Activated B cell treated with CpG ODN at 0.5 μM for 24 hours (primary cell): ENCODE measurements at regions not wholly inside any gene's neighbourhood (a gene's known extent, or its start where the extent isn't known, plus 50 kb on each side); places are given as distances from the start of the nearest gene placed in this dataset.

Experiments used
- ATAC-seq: fragments of 200-7000 bp; cut with Tn5 transposase; one replicate; pipeline ENCODE4 v1.10.0; 2021; ENCODE audit warnings: low read depth, mild to moderate bottlenecking, moderate library complexity
- CTCF ChIA-PET: fragments of 350-600 bp; sonication (Branson Sonifier 250); formaldehyde crosslinking; loops from one replicate; lab custom pipeline; 2021; ENCODE audit warnings: antibody characterized with exemption; lab: Charles Lee
- POLR2A ChIA-PET: fragments of 350-600 bp; sonication (Branson Sonifier 250); formaldehyde crosslinking; loops from one replicate; lab custom pipeline; 2021; ENCODE audit warnings: antibody characterized with exemption; lab: Charles Lee
- DNase-seq: peaks from one replicate; pipeline ENCODE4 v3.0.0; 2022
- H3K27ac Mint-ChIP-seq: one replicate; pipeline ENCODE4 v1.8.0; 2020; ENCODE audit warnings: mixed read lengths
- H3K27me3 Mint-ChIP-seq: one replicate; pipeline ENCODE4 v1.8.0; 2021; ENCODE audit warnings: mixed read lengths
- H3K36me3 Mint-ChIP-seq: one replicate; pipeline ENCODE4 v1.8.0; 2021; ENCODE audit warnings: low read depth, mixed read lengths
- H3K4me1 Mint-ChIP-seq: one replicate; pipeline ENCODE4 v1.8.0; 2021; ENCODE audit warnings: mixed read lengths
- H3K4me3 Mint-ChIP-seq: one replicate; pipeline ENCODE4 v1.8.0; 2020; ENCODE audit warnings: mild to moderate bottlenecking, mixed read lengths
- H3K9me3 Mint-ChIP-seq: one replicate; pipeline ENCODE4 v1.8.0; 2020; ENCODE audit warnings: mixed read lengths
- intact Hi-C: fragments of 100-400 bp; cut with micrococcal nuclease; formaldehyde crosslinking; loops from one replicate; pipeline ENCODE4 v1.15.1; 2024
- TF ChIP-seq, protein P1 (sequence below): fragments of 200-600 bp; IDR thresholded peaks from one replicate; pipeline ENCODE4 v1.8.0; 2022; ENCODE audit warnings: antibody characterized with exemption, mild to moderate bottlenecking

DNA sequence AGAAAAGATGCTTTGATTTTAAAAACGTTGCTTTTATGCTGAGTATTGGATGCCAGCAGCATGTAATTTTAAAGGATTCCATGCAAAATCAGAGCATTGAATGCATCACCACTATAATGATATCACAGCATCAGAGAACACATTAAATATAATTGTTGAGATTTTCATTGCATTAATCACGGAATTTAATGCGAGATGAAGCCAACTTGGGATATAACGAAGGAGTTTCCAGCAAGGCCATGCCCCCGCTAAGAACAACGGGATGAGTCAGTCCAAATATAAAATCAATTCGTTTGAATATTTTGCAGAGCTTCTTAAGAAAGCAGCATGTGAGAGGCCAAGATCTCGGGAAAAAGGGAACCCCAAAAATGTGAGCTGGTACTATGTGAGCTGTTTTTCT, 423.4 kb upstream of the CHRM3 start:
- POLR2A ChIA-PET: no interaction called here
- Mint-ChIP-seq H3K27me3 (no peaks in the 10 kb centered on the region), H3K4me3 (no peak overlapping the region), H3K4me1 (no peaks in the 10 kb centered on the region), H3K36me3 (no peaks in the 10 kb centered on the region), H3K27ac (no peak overlapping the region), H3K9me3 (peaks cover 8% of the 10 kb centered on the region)
- DNase-seq: no peak
- intact Hi-C loops: no loop called here
- ATAC-seq: no peak
- CTCF ChIA-PET: no interaction called here
- TF ChIP-seq, protein P1, sequence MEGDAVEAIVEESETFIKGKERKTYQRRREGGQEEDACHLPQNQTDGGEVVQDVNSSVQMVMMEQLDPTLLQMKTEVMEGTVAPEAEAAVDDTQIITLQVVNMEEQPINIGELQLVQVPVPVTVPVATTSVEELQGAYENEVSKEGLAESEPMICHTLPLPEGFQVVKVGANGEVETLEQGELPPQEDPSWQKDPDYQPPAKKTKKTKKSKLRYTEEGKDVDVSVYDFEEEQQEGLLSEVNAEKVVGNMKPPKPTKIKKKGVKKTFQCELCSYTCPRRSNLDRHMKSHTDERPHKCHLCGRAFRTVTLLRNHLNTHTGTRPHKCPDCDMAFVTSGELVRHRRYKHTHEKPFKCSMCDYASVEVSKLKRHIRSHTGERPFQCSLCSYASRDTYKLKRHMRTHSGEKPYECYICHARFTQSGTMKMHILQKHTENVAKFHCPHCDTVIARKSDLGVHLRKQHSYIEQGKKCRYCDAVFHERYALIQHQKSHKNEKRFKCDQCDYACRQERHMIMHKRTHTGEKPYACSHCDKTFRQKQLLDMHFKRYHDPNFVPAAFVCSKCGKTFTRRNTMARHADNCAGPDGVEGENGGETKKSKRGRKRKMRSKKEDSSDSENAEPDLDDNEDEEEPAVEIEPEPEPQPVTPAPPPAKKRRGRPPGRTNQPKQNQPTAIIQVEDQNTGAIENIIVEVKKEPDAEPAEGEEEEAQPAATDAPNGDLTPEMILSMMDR: no peak

DNA sequence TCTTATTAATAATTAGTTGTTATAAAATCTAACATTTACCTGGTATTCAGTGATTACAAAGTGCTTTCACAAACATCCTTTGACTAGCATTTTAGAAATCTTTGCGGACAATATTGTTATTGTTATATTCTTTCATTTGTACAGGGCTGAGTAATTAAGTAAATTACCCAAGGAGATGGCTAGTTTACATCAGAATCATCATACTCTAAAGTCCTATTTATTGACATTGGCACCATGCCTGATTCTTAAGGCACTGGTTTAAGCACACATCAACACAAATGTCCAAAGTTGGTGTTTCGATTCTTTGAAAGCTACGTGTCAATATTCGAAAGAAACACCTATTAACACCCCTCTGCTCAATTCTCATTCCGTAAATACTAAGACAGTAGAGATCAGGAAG, 424.6 kb upstream of the CHRM3 start:
- no peak overlapping the region for H3K27ac Mint-ChIP-seq
- no peak for DNase-seq
- ChIA-PET POLR2A (no interaction called here), CTCF (no interaction called here)
- H3K4me1 Mint-ChIP-seq: no peaks in the 10 kb centered on the region
- no peaks in the 10 kb centered on the region for H3K27me3 Mint-ChIP-seq
- ATAC-seq: no peak
- no peaks in the 10 kb centered on the region for H3K36me3 Mint-ChIP-seq
- H3K9me3 Mint-ChIP-seq: peaks cover 8% of the 10 kb centered on the region
- H3K4me3 Mint-ChIP-seq: no peak overlapping the region
- intact Hi-C loops: no loop called here
- TF ChIP-seq, protein P1: no peak

DNA sequence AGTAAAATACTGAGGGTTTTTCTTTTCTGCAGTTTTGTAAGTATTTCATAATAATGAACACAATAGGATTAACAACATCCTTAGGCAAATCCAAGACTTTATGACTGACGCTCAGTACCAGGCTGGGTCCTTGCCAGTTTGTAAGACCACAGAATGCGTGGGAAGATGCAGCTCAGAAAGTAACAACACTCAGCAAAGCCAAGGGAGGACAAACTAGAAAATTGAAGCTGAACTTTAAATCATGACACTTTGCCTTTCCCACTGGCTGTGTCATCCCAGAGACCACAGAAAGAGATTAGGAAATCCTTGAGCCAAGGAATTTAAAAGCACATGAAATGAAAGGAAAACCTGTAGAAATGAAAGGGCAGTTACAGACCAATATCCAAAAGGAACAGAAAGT, 426.3 kb upstream of the CHRM3 start:
- Mint-ChIP-seq H3K27me3 (no peaks in the 10 kb centered on the region), H3K9me3 (peaks cover 8% of the 10 kb centered on the region), H3K4me3 (no peak overlapping the region), H3K27ac (no peak overlapping the region), H3K36me3 (no peaks in the 10 kb centered on the region), H3K4me1 (no peaks in the 10 kb centered on the region)
- CTCF ChIA-PET: no interaction called here
- POLR2A ChIA-PET: no interaction called here
- no peak for ATAC-seq
- no peak for DNase-seq
- intact Hi-C loops: no loop called here
- TF ChIP-seq, protein P1: no peak

DNA sequence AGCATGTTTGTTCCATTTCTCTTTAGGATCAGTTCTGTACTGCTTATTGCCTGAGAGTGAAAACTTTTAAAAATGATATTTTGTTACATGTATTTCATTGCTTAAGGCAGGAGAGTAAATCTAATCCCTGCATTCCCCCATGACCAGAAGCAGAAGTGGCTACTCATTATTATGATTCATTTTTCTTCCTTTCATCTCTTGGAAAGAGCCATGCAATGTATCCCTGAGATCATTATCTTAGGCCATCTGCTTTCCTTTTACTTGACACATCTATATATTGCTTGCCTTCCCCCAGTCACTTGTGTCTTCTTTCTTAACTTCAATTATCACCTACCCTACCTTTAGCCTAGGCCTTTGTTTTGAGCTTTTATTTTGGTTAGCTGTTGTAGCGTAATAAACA, 430.4 kb upstream of the CHRM3 start:
- H3K36me3 Mint-ChIP-seq: no peaks in the 10 kb centered on the region
- intact Hi-C loops: no loop called here
- ATAC-seq (no peak), DNase-seq (no peak)
- H3K4me3 Mint-ChIP-seq: no peak overlapping the region
- H3K27me3 Mint-ChIP-seq: no peaks in the 10 kb centered on the region
- ChIA-PET POLR2A (no interaction called here), CTCF (no interaction called here)
- H3K4me1 Mint-ChIP-seq: no peaks in the 10 kb centered on the region
- H3K27ac Mint-ChIP-seq: no peak overlapping the region
- TF ChIP-seq, protein P1: no peak
- no peaks in the 10 kb centered on the region for H3K9me3 Mint-ChIP-seq

DNA sequence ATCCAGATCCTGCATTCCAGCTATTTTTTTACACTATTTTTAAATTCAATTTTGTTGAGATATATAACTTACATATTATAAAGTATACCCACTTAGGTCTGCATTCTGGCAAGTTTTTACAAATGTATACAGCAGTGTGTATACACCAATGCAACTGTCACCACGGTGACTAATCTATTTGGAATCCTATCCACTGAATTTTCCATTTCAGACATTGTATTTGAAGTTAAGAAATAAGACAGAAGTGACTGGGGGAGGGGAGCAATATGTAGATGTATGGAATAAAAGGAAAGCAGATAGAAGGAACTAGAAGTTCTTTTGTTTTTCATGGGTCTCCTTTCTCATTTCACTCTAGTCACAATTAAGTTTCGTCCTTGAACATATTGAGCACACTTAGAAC, 431.5 kb upstream of the CHRM3 start:
- TF ChIP-seq, protein P1: no peak
- H3K27me3 Mint-ChIP-seq: no peaks in the 10 kb centered on the region
- H3K36me3 Mint-ChIP-seq: no peaks in the 10 kb centered on the region
- H3K4me1 Mint-ChIP-seq: no peaks in the 10 kb centered on the region
- ChIA-PET POLR2A (no interaction called here), CTCF (no interaction called here)
- ATAC-seq: no peak
- no peak overlapping the region for H3K27ac Mint-ChIP-seq
- no peak for DNase-seq
- H3K4me3 Mint-ChIP-seq: no peak overlapping the region
- H3K9me3 Mint-ChIP-seq: no peaks in the 10 kb centered on the region
- intact Hi-C loops: no loop called here
